Stimulated activated CD4-positive, alpha-beta T cell treated with anti-CD3 and anti-CD28 coated beads, Interleukin-12 subunit alpha, Interleukin-12 subunit beta, amount 100 ng/mL, for 24 hours (primary cell): ENCODE measurements at regions not wholly inside any gene's neighbourhood (a gene's known extent, or its start where the extent isn't known, plus 50 kb on each side); places are given as distances from the start of the nearest gene placed in this dataset.
"Not testable (repeated sequence)": the region's sequence is repeated elsewhere in the genome, so short reads cannot be mapped to it uniquely, and the experiment has no call there.

Experiments
- DNase-seq, 2 experiments: peaks; one replicate each; pipeline ENCODE4 v3.0.0-alpha.2; 2020; ENCODE audit warnings: low read depth in 2 of 2

- not testable (repeated sequence) for DNase-seq
These were observed 287.6 kb downstream of the LIPI start for GRCh38 chr21:13923175-13923574.

- not testable (repeated sequence) for DNase-seq
These were observed 289.3 kb downstream of the LIPI start for GRCh38 chr21:13921455-13921854.

- not testable (repeated sequence) for DNase-seq
These were observed 297.8 kb downstream of the POTED start for GRCh38 chr21:13907385-13907784.

- not testable (repeated sequence) for DNase-seq
These were observed 287.1 kb downstream of the POTED start for GRCh38 chr21:13896596-13897247.

- not testable (repeated sequence) for DNase-seq
These were observed 284.0 kb downstream of the POTED start for GRCh38 chr21:13893617-13894016.

- DNase-seq: not testable (repeated sequence)
These were observed 283.4 kb downstream of the POTED start for GRCh38 chr21:13893025-13893424.

- not testable (repeated sequence) for DNase-seq
These were observed 282.7 kb downstream of the POTED start for GRCh38 chr21:13892146-13892751.

- DNase-seq: not testable (repeated sequence)
These were observed 279.6 kb downstream of the POTED start for GRCh38 chr21:13889176-13889575.

- not testable (repeated sequence) for DNase-seq
These were observed 274.2 kb downstream of the POTED start for GRCh38 chr21:13883641-13884395.

- not testable (repeated sequence) for DNase-seq
These were observed 267.9 kb downstream of the POTED start for GRCh38 chr21:13877503-13877902.

- DNase-seq: not testable (repeated sequence)
These were observed 267.4 kb downstream of the POTED start for GRCh38 chr21:13876999-13877398.

GRCh38 chr21:13874001-13874400 lies 264.4 kb downstream of the POTED start:
- not testable (repeated sequence) for DNase-seq

GRCh38 chr21:13854638-13855037 lies 245.1 kb downstream of the POTED start:
- no peak for DNase-seq

GRCh38 chr21:13850808-13851207 lies 241.2 kb downstream of the POTED start:
- not testable (repeated sequence) for DNase-seq

- not testable (repeated sequence) for DNase-seq
These were observed 239.9 kb downstream of the POTED start for GRCh38 chr21:13849489-13849888.

- not testable (repeated sequence) for DNase-seq
These were observed 237.1 kb downstream of the POTED start for GRCh38 chr21:13846718-13847117.

- DNase-seq: not testable (repeated sequence)
These were observed 235.0 kb downstream of the POTED start for GRCh38 chr21:13844574-13844973.

GRCh38 chr21:13843081-13843480 lies 233.5 kb downstream of the POTED start:
- DNase-seq: not testable (repeated sequence)

- DNase-seq: not testable (repeated sequence)
These were observed 218.1 kb downstream of the POTED start for GRCh38 chr21:13827666-13828065.

GRCh38 chr21:13827201-13827600 lies 217.6 kb downstream of the POTED start:
- DNase-seq: no peak

- not testable (repeated sequence) for DNase-seq
These were observed 216.9 kb downstream of the POTED start for GRCh38 chr21:13826511-13826910.

- DNase-seq: not testable (repeated sequence)
These were observed 215.7 kb downstream of the POTED start for GRCh38 chr21:13825218-13825778.
